GM12875 (cell line): ENCODE measurements at regions not wholly inside any gene's neighbourhood (a gene's known extent, or its start where the extent isn't known, plus 50 kb on each side); places are given as distances from the start of the nearest gene placed in this dataset.

Experiments
- H3K4me3 ChIP-seq: one replicate; pipeline ENCODE4 v1.5.1; 2011; ENCODE audit warnings: low read depth, low read length, control low read depth
- TF ChIP-seq, protein P1 (sequence below): IDR thresholded peaks from 2 replicates; pipeline ENCODE4 v1.5.1; 2011; ENCODE audit warnings: low read depth, mild to moderate bottlenecking, control low read depth, inconsistent platforms, low read length, moderate library complexity, borderline replicate concordance; ENCODE audit not compliant: insufficient read depth

DNA sequence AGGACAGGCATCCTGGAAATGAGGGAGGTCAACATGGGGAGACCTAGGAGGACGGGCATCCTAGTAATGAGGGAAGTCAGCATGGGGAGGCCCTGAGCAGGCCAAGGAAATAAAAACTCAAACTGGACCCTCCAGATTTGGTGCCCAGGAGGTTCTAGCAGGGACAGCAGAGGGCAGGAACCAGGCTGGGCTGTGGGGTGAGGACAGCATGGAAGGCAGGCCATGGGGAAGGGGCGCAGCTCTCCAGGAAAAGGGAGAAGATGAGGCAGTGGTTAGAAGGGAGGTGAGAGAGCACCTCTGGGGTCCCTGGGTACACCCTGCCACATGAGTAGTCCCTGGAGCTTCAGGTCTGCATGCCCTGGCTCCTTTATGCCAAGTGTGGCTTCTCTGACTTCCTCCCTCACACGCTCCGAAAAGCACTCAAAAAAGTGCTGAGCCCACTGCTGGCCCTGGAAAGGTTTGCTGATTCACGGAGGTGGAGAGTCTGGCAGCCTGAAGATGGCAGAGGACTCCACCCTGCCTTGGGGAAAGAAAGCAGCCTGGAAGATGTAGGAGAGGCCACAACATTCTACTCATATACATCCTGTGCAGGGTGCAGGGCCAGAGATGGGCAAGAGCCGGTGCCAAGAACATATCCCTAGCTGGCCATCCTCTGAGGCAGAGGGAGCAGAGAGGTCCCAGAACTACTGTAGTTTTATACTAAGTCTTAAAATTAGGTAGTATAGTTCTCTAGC, 154.9 kb downstream of the MRPL14 start:
- no peak overlapping the region for H3K4me3 ChIP-seq
- TF ChIP-seq, protein P1, sequence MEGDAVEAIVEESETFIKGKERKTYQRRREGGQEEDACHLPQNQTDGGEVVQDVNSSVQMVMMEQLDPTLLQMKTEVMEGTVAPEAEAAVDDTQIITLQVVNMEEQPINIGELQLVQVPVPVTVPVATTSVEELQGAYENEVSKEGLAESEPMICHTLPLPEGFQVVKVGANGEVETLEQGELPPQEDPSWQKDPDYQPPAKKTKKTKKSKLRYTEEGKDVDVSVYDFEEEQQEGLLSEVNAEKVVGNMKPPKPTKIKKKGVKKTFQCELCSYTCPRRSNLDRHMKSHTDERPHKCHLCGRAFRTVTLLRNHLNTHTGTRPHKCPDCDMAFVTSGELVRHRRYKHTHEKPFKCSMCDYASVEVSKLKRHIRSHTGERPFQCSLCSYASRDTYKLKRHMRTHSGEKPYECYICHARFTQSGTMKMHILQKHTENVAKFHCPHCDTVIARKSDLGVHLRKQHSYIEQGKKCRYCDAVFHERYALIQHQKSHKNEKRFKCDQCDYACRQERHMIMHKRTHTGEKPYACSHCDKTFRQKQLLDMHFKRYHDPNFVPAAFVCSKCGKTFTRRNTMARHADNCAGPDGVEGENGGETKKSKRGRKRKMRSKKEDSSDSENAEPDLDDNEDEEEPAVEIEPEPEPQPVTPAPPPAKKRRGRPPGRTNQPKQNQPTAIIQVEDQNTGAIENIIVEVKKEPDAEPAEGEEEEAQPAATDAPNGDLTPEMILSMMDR, result no peak

DNA sequence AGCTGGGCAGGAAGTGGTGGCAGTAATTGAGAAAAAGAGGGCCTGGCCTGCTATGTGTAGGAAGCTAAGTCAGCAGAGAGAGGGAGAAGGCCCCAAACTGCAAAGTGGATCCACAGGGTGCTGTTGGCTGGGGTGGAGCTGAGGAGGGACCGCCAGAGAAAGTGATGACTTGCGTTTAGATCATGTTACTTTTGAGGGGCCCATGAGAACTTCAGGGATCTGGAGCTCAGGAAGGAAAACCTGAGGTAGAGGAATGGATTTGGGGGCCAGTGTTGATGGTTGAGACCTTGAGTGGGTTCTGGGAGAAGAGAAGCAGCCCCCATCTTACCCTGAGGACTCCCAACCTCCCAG, 155.5 kb downstream of the MRPL14 start:
- TF ChIP-seq, protein P1, result no peak
- H3K4me3 ChIP-seq, result no peak overlapping the region

DNA sequence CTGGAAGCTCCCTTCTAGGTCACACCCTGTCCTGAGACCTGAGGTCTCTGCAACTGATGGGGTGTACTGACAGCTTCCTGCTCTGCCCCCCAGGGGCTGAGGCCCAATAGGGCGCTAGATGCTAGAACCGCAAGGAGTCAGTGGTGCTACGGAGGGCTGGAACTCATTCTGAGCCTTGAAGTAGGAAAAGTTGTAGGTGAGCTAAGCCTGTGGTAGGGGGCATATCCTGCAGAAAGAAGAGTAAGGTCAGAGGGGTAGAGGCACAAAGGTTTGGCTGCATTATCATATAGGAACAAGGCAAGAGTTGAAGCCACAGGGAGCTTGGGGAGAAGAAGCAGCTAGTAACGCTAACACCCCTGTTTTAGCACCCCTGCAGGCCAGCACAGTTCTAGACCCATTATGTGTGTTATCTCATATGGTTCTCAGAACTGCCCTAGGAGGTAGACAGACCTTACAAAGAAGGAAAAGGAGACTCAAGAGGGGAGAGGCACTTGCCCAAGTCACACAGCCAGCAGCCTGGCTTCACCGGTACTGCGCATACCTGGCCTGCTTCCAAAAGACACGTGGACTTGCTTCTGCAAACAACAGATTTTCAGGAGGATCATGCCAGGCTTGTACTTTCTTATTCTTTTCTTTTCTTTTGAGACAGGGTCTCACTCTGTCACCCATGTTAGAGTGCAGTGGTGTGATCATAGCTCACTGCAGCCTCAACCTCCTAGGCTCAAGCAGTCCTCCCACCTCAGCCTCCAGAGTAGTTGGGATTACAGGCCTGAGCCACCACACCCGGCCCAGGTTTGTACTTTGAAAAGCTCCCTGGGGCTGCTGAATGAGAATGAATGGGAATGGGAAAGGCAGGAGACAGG, 156.1 kb downstream of the MRPL14 start:
- no peak overlapping the region for H3K4me3 ChIP-seq
- TF ChIP-seq, protein P1, result no peak

DNA sequence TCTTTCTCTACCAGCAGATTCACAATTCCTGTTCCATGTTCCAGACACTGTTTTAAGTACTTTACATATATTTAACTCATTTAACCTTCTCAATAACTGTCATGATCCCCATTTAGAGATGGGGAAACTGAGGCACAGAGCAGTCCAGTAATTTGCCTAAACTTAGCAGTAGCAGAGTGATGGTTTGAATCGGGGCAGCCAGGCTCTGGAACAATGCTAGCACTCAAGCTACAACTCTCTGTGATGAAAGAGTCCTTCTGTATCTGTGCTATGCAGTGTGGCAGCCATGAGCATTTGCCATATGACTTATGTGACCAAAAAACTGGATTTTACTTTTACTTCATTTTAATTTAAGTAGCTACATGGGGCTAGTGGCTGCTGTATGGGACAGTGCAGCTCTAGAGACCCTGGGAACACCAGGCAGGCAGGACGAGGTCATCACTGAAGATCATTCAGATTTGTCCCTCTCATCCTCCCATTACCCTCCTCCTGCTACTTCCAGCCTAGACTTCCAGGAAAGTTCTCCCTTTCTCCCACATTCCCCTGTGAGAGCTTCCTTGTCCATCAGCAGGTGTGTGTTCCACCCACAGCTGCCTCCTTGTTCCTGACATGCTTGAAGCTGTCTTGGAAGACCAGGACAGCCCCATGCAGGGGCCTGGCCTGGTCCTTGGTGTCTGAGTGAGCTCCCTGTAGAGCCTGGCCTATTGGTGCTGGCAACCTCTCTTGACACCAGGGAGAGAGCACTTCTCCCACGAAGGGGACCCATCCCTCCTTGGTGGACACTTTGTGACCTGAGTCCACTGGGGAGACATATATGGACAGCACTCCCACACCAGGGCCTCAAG, 157.0 kb downstream of the MRPL14 start:
- TF ChIP-seq, protein P1, result no peak
- H3K4me3 ChIP-seq, result no peak overlapping the region

DNA sequence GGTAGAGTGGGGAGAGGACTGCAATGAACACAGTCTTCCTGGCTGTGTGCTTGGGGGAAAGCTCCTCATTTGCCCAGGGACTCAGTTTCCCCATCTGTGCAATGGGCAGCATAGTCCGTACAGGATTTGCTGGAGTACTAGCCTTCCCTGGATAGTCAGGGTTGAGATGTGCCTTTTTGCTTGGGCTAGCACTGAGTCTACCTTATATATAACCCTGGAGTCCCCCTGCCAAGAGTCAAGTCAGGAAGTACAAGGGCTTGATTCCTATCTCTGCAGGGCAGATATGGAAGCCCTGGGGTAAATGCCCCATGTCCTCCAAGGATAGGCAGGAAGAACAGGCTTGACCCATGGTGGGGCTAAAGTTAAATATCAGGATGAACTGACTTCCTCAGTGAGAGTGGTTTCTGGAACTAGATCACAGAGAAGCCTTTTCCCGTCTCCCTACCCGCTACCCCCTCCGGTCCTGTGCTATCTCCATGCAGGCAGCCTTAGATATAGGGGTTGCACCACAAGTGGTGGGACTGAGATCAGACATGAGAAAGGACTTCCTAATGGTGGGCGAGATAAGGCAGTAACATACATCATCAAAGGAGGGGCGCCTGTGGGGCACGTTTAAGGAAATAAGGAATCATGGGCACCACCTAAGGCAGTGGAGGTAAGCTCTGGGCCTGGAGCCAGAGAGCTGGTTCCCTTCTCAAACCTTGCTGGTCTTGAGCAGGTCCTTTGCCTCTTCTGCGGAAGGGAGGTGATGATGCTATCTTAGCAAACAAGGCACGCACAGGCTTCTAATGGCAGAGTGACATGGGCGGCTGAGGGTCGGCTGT, 157.9 kb downstream of the MRPL14 start:
- TF ChIP-seq, protein P1, result no peak
- no peak overlapping the region for H3K4me3 ChIP-seq
